ENCODE measurements at regions not wholly inside any gene's neighbourhood (a gene's known extent, or its start where the extent isn't known, plus 50 kb on each side); places are given as distances from the start of the nearest gene placed in this dataset.

- H3K36me3 Mint-ChIP-seq = no peaks in the 10 kb centered on the region
- ChIA-PET POLR2A (no interaction called here), CTCF (interaction anchor here (1.1 to 2.2 kb wide), 2 partner anchors 22 to 106 kb away, joined by 3 to 7 read pairs; no protein-coding TSS in a partner anchor)
- no peak for DNase-seq
- H3K27ac Mint-ChIP-seq = no peak overlapping the region
- Histone ChIP-seq H3K27me3 (ENCODE audit: insufficient read depth, low read length, poor library complexity, severe bottlenecking) (no peaks in the 10 kb centered on the region), H3K4me1 (ENCODE audit: insufficient read depth, low read length) (no peaks in the 10 kb centered on the region), H3K27ac (ENCODE audit: low read depth, low read length) (no peak overlapping the region), H3K36me3 (ENCODE audit: insufficient read depth, low read length) (no peaks in the 10 kb centered on the region), H3K9me3 (ENCODE audit: low read length) (no peaks in the 10 kb centered on the region), H3K4me3 (ENCODE audit: low read length) (no peak overlapping the region)
- peaks cover 6 to 10% (median 8%) of the 10 kb centered on the region in 5 donors for H3K9me3 Mint-ChIP-seq
- no peak overlapping the region for H3K4me3 Mint-ChIP-seq
- H3K27me3 Mint-ChIP-seq = peaks cover 22 to 29% of the 10 kb centered on the region in 2 donors
- no peaks in the 10 kb centered on the region for H3K4me1 Mint-ChIP-seq
Observed at GRCh38 chr1:5532811-5533210, 459.4 kb downstream of the NPHP4 start.

GRCh38 chr1:5526822-5527551, 465.2 kb downstream of the NPHP4 start:
- H3K9me3 Mint-ChIP-seq = peaks cover 6 to 10% (median 8%) of the 10 kb centered on the region in 5 donors
- H3K4me1 Mint-ChIP-seq = peaks cover 0 to 8% (median 3%) of the 10 kb centered on the region in 3 donors
- no peak overlapping the region for H3K4me3 ChIP-seq (ENCODE audit: low read length)
- H3K27me3 Mint-ChIP-seq = peaks cover 19 to 31% of the 10 kb centered on the region in 2 donors
- no peak overlapping the region for H3K4me3 Mint-ChIP-seq
- no peaks in the 10 kb centered on the region for H3K9me3 ChIP-seq (ENCODE audit: low read length)
- no peak overlapping the region for H3K27ac Mint-ChIP-seq
- H3K36me3 ChIP-seq (ENCODE audit: insufficient read depth, low read length) = no peaks in the 10 kb centered on the region
- H3K4me1 ChIP-seq (ENCODE audit: insufficient read depth, low read length) = no peaks in the 10 kb centered on the region
- no peaks in the 10 kb centered on the region for H3K27me3 ChIP-seq (ENCODE audit: insufficient read depth, low read length, poor library complexity, severe bottlenecking)
- no peaks in the 10 kb centered on the region for H3K36me3 Mint-ChIP-seq
- CTCF ChIA-PET = no interaction called here
- DNase-seq = no peak
- POLR2A ChIA-PET = no interaction called here
- no peak overlapping the region for H3K27ac ChIP-seq (ENCODE audit: low read depth, low read length)

GRCh38 chr1:5526385-5526750, 465.9 kb downstream of the NPHP4 start:
- ChIA-PET POLR2A (no interaction called here), CTCF (interaction anchor here (1.2 kb wide), 1 partner anchor 16 kb away, joined by 3 read pairs; no protein-coding TSS in a partner anchor)
- Histone ChIP-seq H3K9me3 (ENCODE audit: low read length) (no peaks in the 10 kb centered on the region), H3K27ac (ENCODE audit: low read depth, low read length) (no peak overlapping the region), H3K4me1 (ENCODE audit: insufficient read depth, low read length) (no peaks in the 10 kb centered on the region), H3K4me3 (ENCODE audit: low read length) (no peak overlapping the region), H3K27me3 (ENCODE audit: insufficient read depth, low read length, poor library complexity, severe bottlenecking) (no peaks in the 10 kb centered on the region), H3K36me3 (ENCODE audit: insufficient read depth, low read length) (no peaks in the 10 kb centered on the region)
- Mint-ChIP-seq H3K9me3 (peaks cover 6 to 10% (median 8%) of the 10 kb centered on the region in 5 donors), H3K4me1 (peaks cover 0 to 8% (median 3%) of the 10 kb centered on the region in 3 donors), H3K27ac (no peak overlapping the region), H3K27me3 (peaks cover 22 to 28% of the 10 kb centered on the region in 2 donors), H3K4me3 (no peak overlapping the region), H3K36me3 (no peaks in the 10 kb centered on the region)
- DNase-seq = no peak

GRCh38 chr1:5525597-5526384, 466.4 kb downstream of the NPHP4 start:
- no peaks in the 10 kb centered on the region for H3K36me3 Mint-ChIP-seq
- CTCF ChIA-PET = interaction anchor here (1.2 kb wide), 1 partner anchor 15 kb away, joined by 3 read pairs; no protein-coding TSS in a partner anchor

GRCh38 chr1:5522531-5523145, 469.6 kb downstream of the NPHP4 start:
- CTCF ChIA-PET = interaction anchor here (0.8 to 1.2 kb wide), 2 partner anchors 10 to 12 kb away, joined by 3 read pairs; no protein-coding TSS in a partner anchor
- Histone ChIP-seq H3K36me3 (ENCODE audit: insufficient read depth, low read length) (no peaks in the 10 kb centered on the region), H3K27me3 (ENCODE audit: insufficient read depth, low read length, poor library complexity, severe bottlenecking) (no peaks in the 10 kb centered on the region), H3K9me3 (ENCODE audit: low read length) (no peaks in the 10 kb centered on the region), H3K4me3 (ENCODE audit: low read length) (no peak overlapping the region), H3K4me1 (ENCODE audit: insufficient read depth, low read length) (no peaks in the 10 kb centered on the region), H3K27ac (ENCODE audit: low read depth, low read length) (no peak overlapping the region)
- H3K27me3 Mint-ChIP-seq = peaks cover 23 to 34% of the 10 kb centered on the region in 2 donors
- H3K4me3 Mint-ChIP-seq = no peak overlapping the region
- no peak overlapping the region for H3K27ac Mint-ChIP-seq
- peaks cover 0 to 8% (median 3%) of the 10 kb centered on the region in 3 donors for H3K4me1 Mint-ChIP-seq
- no peak for DNase-seq
- POLR2A ChIA-PET = no interaction called here
- no peaks in the 10 kb centered on the region for H3K36me3 Mint-ChIP-seq
- H3K9me3 Mint-ChIP-seq = no peaks in the 10 kb centered on the region

More at GRCh38 chr1:5525597-5526384, 466.4 kb downstream of the NPHP4 start:
- POLR2A ChIA-PET = no interaction called here
- Mint-ChIP-seq H3K27ac (no peak overlapping the region), H3K4me3 (no peak overlapping the region), H3K9me3 (peaks cover 6 to 10% (median 8%) of the 10 kb centered on the region in 5 donors), H3K4me1 (peaks cover 0 to 8% (median 3%) of the 10 kb centered on the region in 3 donors), H3K27me3 (peaks cover 24 to 28% of the 10 kb centered on the region in 2 donors)
- H3K4me3 ChIP-seq (ENCODE audit: low read length) = no peak overlapping the region
- H3K4me1 ChIP-seq (ENCODE audit: insufficient read depth, low read length) = no peaks in the 10 kb centered on the region
- no peaks in the 10 kb centered on the region for H3K27me3 ChIP-seq (ENCODE audit: insufficient read depth, low read length, poor library complexity, severe bottlenecking)
- no peak for DNase-seq
- H3K36me3 ChIP-seq (ENCODE audit: insufficient read depth, low read length) = no peaks in the 10 kb centered on the region
- no peaks in the 10 kb centered on the region for H3K9me3 ChIP-seq (ENCODE audit: low read length)
- no peak overlapping the region for H3K27ac ChIP-seq (ENCODE audit: low read depth, low read length)

GRCh38 chr1:5519366-5520135, 472.7 kb downstream of the NPHP4 start:
- no peak for DNase-seq
- Mint-ChIP-seq H3K36me3 (no peaks in the 10 kb centered on the region), H3K4me1 (peaks cover 0 to 8% (median 3%) of the 10 kb centered on the region in 3 donors), H3K27ac (no peak overlapping the region), H3K9me3 (no peaks in the 10 kb centered on the region), H3K27me3 (peaks cover 26 to 32% of the 10 kb centered on the region in 2 donors), H3K4me3 (no peak overlapping the region)
- CTCF ChIA-PET = no interaction called here
- POLR2A ChIA-PET = no interaction called here
- Histone ChIP-seq H3K27me3 (ENCODE audit: insufficient read depth, low read length, poor library complexity, severe bottlenecking) (no peaks in the 10 kb centered on the region), H3K36me3 (ENCODE audit: insufficient read depth, low read length) (no peaks in the 10 kb centered on the region), H3K4me3 (ENCODE audit: low read length) (no peak overlapping the region), H3K9me3 (ENCODE audit: low read length) (no peaks in the 10 kb centered on the region), H3K27ac (ENCODE audit: low read depth, low read length) (no peak overlapping the region), H3K4me1 (ENCODE audit: insufficient read depth, low read length) (no peaks in the 10 kb centered on the region)

- no peak for DNase-seq
- Mint-ChIP-seq H3K4me1 (no peaks in the 10 kb centered on the region), H3K36me3 (no peaks in the 10 kb centered on the region), H3K4me3 (no peak overlapping the region), H3K27me3 (peaks cover 14 to 22% of the 10 kb centered on the region in 2 donors), H3K9me3 (no peaks in the 10 kb centered on the region), H3K27ac (no peak overlapping the region)
- Histone ChIP-seq H3K9me3 (ENCODE audit: low read length) (no peaks in the 10 kb centered on the region), H3K4me1 (ENCODE audit: insufficient read depth, low read length) (no peaks in the 10 kb centered on the region), H3K27ac (ENCODE audit: low read depth, low read length) (no peak overlapping the region), H3K4me3 (ENCODE audit: low read length) (no peak overlapping the region), H3K36me3 (ENCODE audit: insufficient read depth, low read length) (no peaks in the 10 kb centered on the region), H3K27me3 (ENCODE audit: insufficient read depth, low read length, poor library complexity, severe bottlenecking) (peaks cover 6% of the 10 kb centered on the region)
- ChIA-PET CTCF (interaction anchor here (0.6 to 1.2 kb wide), 2 partner anchors 229 to 397 kb away, joined by 3 to 4 read pairs; no protein-coding TSS in a partner anchor), POLR2A (no interaction called here)
Observed at GRCh38 chr1:5516756-5517155, 475.5 kb downstream of the NPHP4 start.
